HEK293T (cell line): ENCODE measurements at regions not wholly inside any gene's neighbourhood (a gene's known extent, or its start where the extent isn't known, plus 50 kb on each side); places are given as distances from the start of the nearest gene placed in this dataset.

Experiments
- ARNT ChIP-seq: fragments of 450-650 bp; IDR thresholded peaks from 2 replicates; pipeline ENCODE4 v1.6.1; 2017; ENCODE audit warnings: mild to moderate bottlenecking
- BHLHE40 ChIP-seq: fragments of 450-650 bp; IDR thresholded peaks from 2 replicates; pipeline ENCODE4 v1.6.1; 2016; ENCODE audit warnings: mild to moderate bottlenecking, moderate library complexity, borderline replicate concordance
- CTBP1 ChIP-seq: fragments of 450-650 bp; IDR thresholded peaks from 2 replicates; pipeline ENCODE4 v1.6.1; 2016; ENCODE audit warnings: borderline replicate concordance
- FOXA1 ChIP-seq: fragments of 450-650 bp; IDR thresholded peaks from 2 replicates; pipeline ENCODE4 v1.6.1; 2016; ENCODE audit warnings: mild to moderate bottlenecking
- FOXK2 ChIP-seq: fragments of 450-650 bp; IDR thresholded peaks from 2 replicates; pipeline ENCODE4 v1.6.1; 2016; ENCODE audit warnings: mild to moderate bottlenecking
- FOXM1 ChIP-seq: fragments of 450-650 bp; IDR thresholded peaks from 2 replicates; pipeline ENCODE4 v1.6.1; 2017; ENCODE audit warnings: mild to moderate bottlenecking, borderline replicate concordance
- HDGF ChIP-seq: fragments of 450-650 bp; IDR thresholded peaks from 2 replicates; pipeline ENCODE4 v1.6.1; 2017; ENCODE audit warnings: antibody characterized with exemption, borderline replicate concordance
- SP1 ChIP-seq: fragments of 450-650 bp; IDR thresholded peaks from 2 replicates; pipeline ENCODE4 v1.6.1; 2017
- TARDBP ChIP-seq: fragments of 450-650 bp; IDR thresholded peaks from 2 replicates; pipeline ENCODE4 v1.6.1; 2016
- ZNF384 ChIP-seq: fragments of 450-650 bp; IDR thresholded peaks from 2 replicates; pipeline ENCODE4 v1.6.1; 2016

DNA sequence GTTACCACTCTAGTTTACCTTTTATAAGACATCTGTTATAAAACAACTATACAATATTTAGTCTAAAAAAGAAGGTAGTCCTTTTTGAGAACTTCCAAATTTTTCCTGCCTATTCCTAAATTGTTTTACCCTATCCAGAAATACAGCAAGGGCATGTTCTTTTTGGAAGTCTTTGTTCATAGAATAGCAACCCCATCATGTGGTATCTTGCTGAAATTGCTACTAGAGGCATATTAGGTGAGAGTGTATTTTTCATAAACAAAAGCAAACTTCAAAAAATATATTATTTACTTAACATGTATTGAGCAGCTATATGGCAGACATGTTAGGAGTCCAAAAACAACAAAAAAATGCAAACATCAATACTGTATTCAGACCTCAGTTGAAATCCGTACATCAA lies 371.8 kb upstream of the NRSN1 start:
- TF ChIP-seq BHLHE40 = no peak
- no peak for TF ChIP-seq ARNT
- no peak for TF ChIP-seq FOXK2
- TF ChIP-seq TARDBP = no peak
- TF ChIP-seq HDGF = no peak
- no peak for TF ChIP-seq FOXA1
- no peak for TF ChIP-seq FOXM1
- TF ChIP-seq SP1 = no peak
- no peak for TF ChIP-seq ZNF384
- no peak for TF ChIP-seq CTBP1
